ENCODE measurements at regions not wholly inside any gene's neighbourhood (a gene's known extent, or its start where the extent isn't known, plus 50 kb on each side); places are given as distances from the start of the nearest gene placed in this dataset.

DNA sequence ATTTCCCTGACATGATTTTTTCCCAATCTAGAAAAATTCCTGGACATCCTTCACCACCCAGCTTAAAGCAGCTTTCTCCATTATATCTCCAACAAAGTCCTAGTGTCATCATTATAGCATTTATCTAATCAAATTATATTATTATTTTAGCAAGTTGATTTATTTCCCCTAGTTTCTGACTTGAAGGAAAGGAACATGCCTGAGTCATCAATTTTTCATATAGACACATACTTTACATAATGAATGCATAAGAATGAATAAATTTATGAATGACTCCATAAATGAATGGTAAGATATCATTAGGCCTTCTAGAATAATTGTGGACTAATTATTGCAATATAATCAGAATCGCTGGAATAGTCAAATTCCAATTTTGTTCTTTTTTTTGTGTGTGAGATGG lies 79.4 kb upstream of the COL11A1 start:
- Histone ChIP-seq H3K9me3 (no peaks in the 10 kb centered on the region), H3K27me3 (no peaks in the 10 kb centered on the region), H3K36me3 (no peaks in the 10 kb centered on the region), H3K27ac (no peak overlapping the region), H3K4me1 (no peaks in the 10 kb centered on the region), H3K4me3 (no peak overlapping the region)
- DNase-seq (ENCODE audit: low spot score in 2 of 2), result no peak
- intact Hi-C loops (cut with DNase I), result no loop called here
- TF ChIP-seq CTCF (IDR thresholded peaks at IDR 0.05), result no peak

GRCh38 chr1:103180660-103181059 lies 72.3 kb upstream of the COL11A1 start:
- H3K4me3 ChIP-seq, result no peak overlapping the region
- H3K36me3 ChIP-seq, result no peaks in the 10 kb centered on the region
- no peaks in the 10 kb centered on the region for H3K4me1 ChIP-seq
- TF ChIP-seq CTCF (IDR thresholded peaks at IDR 0.05), result no peak
- DNase-seq (ENCODE audit: low spot score in 2 of 2), result no peak
- intact Hi-C loops (cut with DNase I), result no loop called here
- H3K9me3 ChIP-seq, result no peaks in the 10 kb centered on the region
- no peaks in the 10 kb centered on the region for H3K27me3 ChIP-seq
- no peak overlapping the region for H3K27ac ChIP-seq

- Histone ChIP-seq H3K27me3 (no peaks in the 10 kb centered on the region), H3K27ac (no peak overlapping the region), H3K4me3 (no peak overlapping the region), H3K9me3 (no peaks in the 10 kb centered on the region), H3K36me3 (no peaks in the 10 kb centered on the region), H3K4me1 (no peaks in the 10 kb centered on the region)
- DNase-seq (ENCODE audit: low spot score in 2 of 2), result no peak
- intact Hi-C loops (cut with DNase I), result no loop called here
- TF ChIP-seq CTCF (IDR thresholded peaks at IDR 0.05), result no peak
These were observed 68.9 kb upstream of the COL11A1 start for GRCh38 chr1:103177108-103177775.

DNA sequence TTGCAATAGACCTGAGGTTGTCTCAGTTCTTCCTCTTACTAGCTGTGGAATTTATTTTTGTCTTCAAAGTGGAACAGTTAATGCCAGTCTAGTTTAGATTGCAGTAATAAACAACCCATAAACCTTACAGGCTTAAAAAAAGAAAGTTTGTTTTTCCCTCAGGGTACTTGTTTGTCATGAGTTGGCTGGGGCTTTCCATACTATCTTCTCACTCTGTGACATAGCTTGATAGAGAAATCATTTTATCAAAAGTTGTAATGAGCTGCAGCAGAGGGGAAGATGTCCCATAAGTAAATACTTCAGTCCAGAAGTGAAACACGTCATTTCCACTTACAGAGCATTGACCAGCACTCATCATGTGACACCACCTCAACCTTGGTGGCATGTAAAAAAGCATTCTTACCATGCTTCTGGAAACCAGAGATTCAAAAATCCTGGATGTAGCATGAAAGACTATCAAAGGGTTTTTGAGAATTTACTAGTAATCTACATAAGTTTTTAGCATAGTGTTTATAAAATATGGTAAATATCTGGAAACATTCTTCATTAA lies 62.8 kb upstream of the COL11A1 start:
- DNase-seq (ENCODE audit: low spot score in 2 of 2), result no peak
- no peak for TF ChIP-seq CTCF (IDR thresholded peaks at IDR 0.05)
- intact Hi-C loops (cut with DNase I), result no loop called here

DNA sequence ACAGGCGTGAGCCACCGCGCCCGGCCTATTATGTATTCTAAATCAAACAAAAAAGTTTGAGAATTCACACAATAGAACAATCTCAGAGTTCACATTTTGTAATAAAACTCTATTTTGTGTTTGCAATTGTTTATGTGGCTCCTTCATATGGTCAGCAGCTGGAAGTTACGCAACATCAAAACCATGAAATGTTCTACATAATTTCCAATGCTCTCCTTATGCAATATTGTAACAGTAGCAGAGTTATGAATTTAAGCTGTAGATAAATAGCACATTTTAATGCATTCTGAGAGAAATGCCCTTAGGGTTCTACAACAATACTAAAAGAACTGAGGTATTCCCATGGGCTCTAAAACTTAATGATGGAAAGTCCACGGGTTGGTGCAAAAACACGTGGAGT lies 62.3 kb upstream of the COL11A1 start:
- Histone ChIP-seq H3K36me3 (no peaks in the 10 kb centered on the region), H3K9me3 (no peaks in the 10 kb centered on the region), H3K27me3 (no peaks in the 10 kb centered on the region), H3K4me3 (no peak overlapping the region), H3K27ac (no peak overlapping the region), H3K4me1 (no peaks in the 10 kb centered on the region)
- DNase-seq (ENCODE audit: low spot score in 2 of 2), result no peak
- TF ChIP-seq CTCF (IDR thresholded peaks at IDR 0.05), result no peak
- intact Hi-C loops (cut with DNase I), result no loop called here

More for the DNA sequence above, 62.8 kb upstream of the COL11A1 start:
- no peaks in the 10 kb centered on the region for H3K9me3 ChIP-seq
- no peaks in the 10 kb centered on the region for H3K27me3 ChIP-seq
- H3K4me3 ChIP-seq, result no peak overlapping the region
- H3K27ac ChIP-seq, result no peak overlapping the region
- no peaks in the 10 kb centered on the region for H3K4me1 ChIP-seq
- no peaks in the 10 kb centered on the region for H3K36me3 ChIP-seq
